HepG2 (cell line): ENCODE measurements at regions not wholly inside any gene's neighbourhood (a gene's known extent, or its start where the extent isn't known, plus 50 kb on each side); places are given as distances from the start of the nearest gene placed in this dataset.

Experiments used
- ATAC-seq: fragments of 200-7000 bp; cut with Tn5 transposase; 3 replicates; pipeline ENCODE4 v1.9.1; 2020; ENCODE audit warnings: mild to moderate bottlenecking, moderate library complexity
- BruUV-seq: library from RNA; stranded (reverse); fragments of 400-500 nt; replicated peaks from 2 replicates; lab custom pipeline; 2021; lab: Mats Ljungman, UMichigan
- CTCF ChIA-PET: fragments of 300-600 bp; formaldehyde crosslinking; extraction: SDS; loops from one replicate; lab custom pipeline; 2021; ENCODE audit warnings: low total read pairs, inconsistent platforms, low intra/inter-chr PET ratio; lab: Yijun Ruan, JAX
- POLR2A ChIA-PET: fragments of 350-600 bp; sonication (Branson Sonifier 250); formaldehyde crosslinking; loops from one replicate; lab custom pipeline; 2020; ENCODE audit warnings: antibody characterized with exemption, inconsistent platforms; lab: Yijun Ruan, JAX
- DNase-seq: peaks from one replicate; pipeline ENCODE4 v3.0.0-alpha.2; 2015; ENCODE audit warnings: low spot score
- FAIRE-seq: peaks from 3 replicates; lab custom pipeline; 2011; peaks lifted over from hg19 to GRCh38; lab: Jason Lieb, UNC
- H2AFZ ChIP-seq: one replicate; pipeline ENCODE4 v1.6.1; 2011; ENCODE audit warnings: low read length, inconsistent platforms
- H3K27ac ChIP-seq: fragments of 300-600 bp; 3 replicates; pipeline ENCODE4 v1.8.0; 2011; ENCODE audit warnings: mixed run types, mild to moderate bottlenecking, mixed read lengths, low read length, inconsistent platforms; ENCODE audit not compliant: insufficient read depth; ENCODE audit errors: extremely low read length
- H3K27me3 ChIP-seq, 2 experiments: fragments of 200-600 bp in 1 of 2; 2 replicates in 1 of 2; 3 replicates in 1 of 2; pipeline versions ENCODE4 v1.6.0 to v1.8.0; 2011; ENCODE audit warnings: low read length in 2 of 2, mild to moderate bottlenecking in 2 of 2, moderate library complexity in 2 of 2, inconsistent platforms in 1 of 2; ENCODE audit not compliant: insufficient read depth in 2 of 2, control insufficient read depth in 1 of 2
- H3K36me3 ChIP-seq, 2 experiments: fragments of 200-600 bp in 1 of 2; replicated peaks in 1 of 2; 2 replicates in 1 of 2; 3 replicates in 1 of 2; pipeline versions ENCODE4 v1.5.1 to v1.8.0; 2011; ENCODE audit warnings: low read length in 2 of 2, inconsistent platforms in 1 of 2; ENCODE audit not compliant: insufficient read depth in 2 of 2, control insufficient read depth in 1 of 2
- H3K4me1 ChIP-seq: 2 replicates; pipeline ENCODE4 v1.5.1; 2012; ENCODE audit warnings: low read length, inconsistent platforms; ENCODE audit not compliant: insufficient read depth
- H3K4me2 ChIP-seq: 2 replicates; pipeline ENCODE4 v1.6.0; 2011; ENCODE audit warnings: low read depth, low read length, inconsistent platforms
- H3K4me3 ChIP-seq, 3 experiments: fragments of 200-600 bp in 1 of 3; sonication (generic), shearing (Covaris generic) in 1 of 3; replicated peaks in 1 of 3; 2 replicates each; pipeline ENCODE4 v1.5.1; 2011 to 2016; ENCODE audit warnings: low read length in 3 of 3, inconsistent platforms in 2 of 3, low read depth in 2 of 3, mild to moderate bottlenecking in 2 of 3, control low read depth in 1 of 3, mixed read lengths in 1 of 3; ENCODE audit not compliant: insufficient read depth in 1 of 3
- H3K79me2 ChIP-seq: one replicate; pipeline ENCODE4 v1.6.1; 2011; ENCODE audit warnings: low read length, inconsistent platforms; ENCODE audit not compliant: insufficient read depth
- H3K9ac ChIP-seq: 2 replicates; pipeline ENCODE4 v1.6.0; 2011; ENCODE audit warnings: mild to moderate bottlenecking, low read depth, low read length, inconsistent platforms; ENCODE audit not compliant: insufficient read depth
- H3K9me3 ChIP-seq: 2 replicates; pipeline ENCODE4 v1.5.1; 2012; ENCODE audit warnings: mild to moderate bottlenecking, low read length
- H4K20me1 ChIP-seq: 2 replicates; pipeline ENCODE4 v1.6.0; 2011; ENCODE audit warnings: inconsistent platforms, mild to moderate bottlenecking, low read length, moderate library complexity; ENCODE audit not compliant: insufficient read depth
- HMG20A ChIP-seq: IDR thresholded peaks from 2 replicates; pipeline ENCODE4 v1.6.1; 2016; ENCODE audit warnings: borderline replicate concordance
- KDM5A ChIP-seq: fragments of 200-600 bp; sonication (generic); IDR thresholded peaks from 2 replicates; pipeline ENCODE4 v1.7.0; 2018; ENCODE audit warnings: antibody characterized with exemption, mild to moderate bottlenecking, low read length, borderline replicate concordance
- MAFF ChIP-seq: IDR thresholded peaks from 2 replicates; pipeline ENCODE4 v1.6.1; 2011; ENCODE audit warnings: low read depth, low read length, improper control_type of control experiment
- RBM39 ChIP-seq: fragments of 200-400 bp; formaldehyde crosslinking; IDR thresholded peaks from one replicate; pipeline ENCODE4 v1.6.1; 2018; ENCODE audit warnings: antibody characterized with exemption, mild to moderate bottlenecking, low read depth, low read length; ENCODE audit not compliant: poor library complexity, severe bottlenecking
- ZNF274 ChIP-seq: sonication (generic); formaldehyde crosslinking; IDR thresholded peaks from 2 replicates; pipeline ENCODE4 v1.5.1; 2020; ENCODE audit warnings: mild to moderate bottlenecking, missing genetic modification reagents
- ZNF569 ChIP-seq: sonication (generic); formaldehyde crosslinking; IDR thresholded peaks from 2 replicates; pipeline ENCODE4 v1.5.0; 2020; ENCODE audit warnings: mild to moderate bottlenecking, missing genetic modification reagents, moderate library complexity, borderline replicate concordance
- ZSCAN31 ChIP-seq: sonication (generic); formaldehyde crosslinking; IDR thresholded peaks from 2 replicates; pipeline ENCODE4 v1.5.0; 2020; ENCODE audit warnings: low read depth, mild to moderate bottlenecking, missing genetic modification reagents
- WGBS: methylation state at CpG from one replicate; pipeline ENCODE4 v1.1.6; 2017; ENCODE audit warnings: low lambda C conversion rate; 5-methylcytosine and 5-hydroxymethylcytosine counted together
- in situ Hi-C: cut with HindIII; loops from 2 replicates; pipeline ENCODE4 v1.10.0; 2017; ENCODE audit warnings: low pct_unique_long_range_greater_than_20kb; ENCODE audit not compliant: extremely low pct_ligation_motif_present
- intact Hi-C: fragments of 100-400 bp; cut with micrococcal nuclease; formaldehyde crosslinking; loops from one replicate; pipeline ENCODE4 v1.10.0; 2022; ENCODE audit not compliant: unreplicated experiment
- TF ChIP-seq, protein P1 (sequence below): IDR thresholded peaks from 2 replicates; pipeline ENCODE4 v1.6.1; 2012; ENCODE audit warnings: low read length, improper control_type of control experiment
- TF ChIP-seq, protein P2 (sequence below): sonication (generic); formaldehyde crosslinking; IDR thresholded peaks from 2 replicates; pipeline ENCODE4 v1.5.1; 2020; ENCODE audit warnings: mild to moderate bottlenecking, missing genetic modification reagents, borderline replicate concordance
- TF ChIP-seq, protein P3 (sequence below): sonication (generic); formaldehyde crosslinking; IDR thresholded peaks from 2 replicates; pipeline ENCODE4 v1.4.0; 2020; ENCODE audit warnings: missing genetic modification reagents, borderline replicate concordance

DNA sequence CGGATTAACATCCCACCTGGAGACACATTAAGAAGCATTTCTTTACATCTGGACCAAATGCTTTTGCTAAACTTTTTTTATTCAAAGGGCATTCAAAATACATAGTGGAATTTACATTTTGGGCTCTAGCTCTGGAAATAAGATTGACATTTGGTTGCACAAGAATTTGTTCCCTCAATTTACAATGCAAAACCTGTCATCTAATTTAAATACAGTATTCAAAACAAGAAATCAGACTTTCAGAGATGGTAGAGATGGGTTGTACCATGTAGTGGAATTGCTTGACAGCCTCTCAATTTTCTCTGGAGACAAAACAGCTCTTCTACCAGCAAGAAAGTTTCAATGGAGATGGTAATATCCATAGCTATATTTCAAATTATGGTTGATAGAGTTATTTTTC lies 275.8 kb downstream of the ATP23 start:
- H3K79me2 ChIP-seq = no peaks in the 10 kb centered on the region
- H3K9me3 ChIP-seq = no peaks in the 10 kb centered on the region
- DNase-seq (no peak), ATAC-seq (no peak), FAIRE-seq (no peak)
- intact Hi-C loops (no loop called here), in situ Hi-C loops (no loop called here)
- H2AFZ ChIP-seq = no peak overlapping the region
- CTCF ChIA-PET = no interaction called here
- no peaks in the 10 kb centered on the region for H3K4me1 ChIP-seq
- no peak overlapping the region for H3K27ac ChIP-seq
- H3K36me3 ChIP-seq = no peaks in the 10 kb centered on the region
- 0% methylated on average over 1 of the region's 1 CpG for WGBS
- H3K27me3 ChIP-seq = no peaks in the 10 kb centered on the region; a peak in 1 of 5 replicates
- no peaks in the 10 kb centered on the region for H4K20me1 ChIP-seq
- TF ChIP-seq KDM5A (no peak), MAFF (no peak), ZSCAN31 (CRISPR knock-in tag) (no peak), HMG20A (no peak), ZNF569 (CRISPR knock-in tag) (no peak), ZNF274 (CRISPR knock-in tag) (no peak), RBM39 (no peak)
- TF ChIP-seq, protein P1, sequence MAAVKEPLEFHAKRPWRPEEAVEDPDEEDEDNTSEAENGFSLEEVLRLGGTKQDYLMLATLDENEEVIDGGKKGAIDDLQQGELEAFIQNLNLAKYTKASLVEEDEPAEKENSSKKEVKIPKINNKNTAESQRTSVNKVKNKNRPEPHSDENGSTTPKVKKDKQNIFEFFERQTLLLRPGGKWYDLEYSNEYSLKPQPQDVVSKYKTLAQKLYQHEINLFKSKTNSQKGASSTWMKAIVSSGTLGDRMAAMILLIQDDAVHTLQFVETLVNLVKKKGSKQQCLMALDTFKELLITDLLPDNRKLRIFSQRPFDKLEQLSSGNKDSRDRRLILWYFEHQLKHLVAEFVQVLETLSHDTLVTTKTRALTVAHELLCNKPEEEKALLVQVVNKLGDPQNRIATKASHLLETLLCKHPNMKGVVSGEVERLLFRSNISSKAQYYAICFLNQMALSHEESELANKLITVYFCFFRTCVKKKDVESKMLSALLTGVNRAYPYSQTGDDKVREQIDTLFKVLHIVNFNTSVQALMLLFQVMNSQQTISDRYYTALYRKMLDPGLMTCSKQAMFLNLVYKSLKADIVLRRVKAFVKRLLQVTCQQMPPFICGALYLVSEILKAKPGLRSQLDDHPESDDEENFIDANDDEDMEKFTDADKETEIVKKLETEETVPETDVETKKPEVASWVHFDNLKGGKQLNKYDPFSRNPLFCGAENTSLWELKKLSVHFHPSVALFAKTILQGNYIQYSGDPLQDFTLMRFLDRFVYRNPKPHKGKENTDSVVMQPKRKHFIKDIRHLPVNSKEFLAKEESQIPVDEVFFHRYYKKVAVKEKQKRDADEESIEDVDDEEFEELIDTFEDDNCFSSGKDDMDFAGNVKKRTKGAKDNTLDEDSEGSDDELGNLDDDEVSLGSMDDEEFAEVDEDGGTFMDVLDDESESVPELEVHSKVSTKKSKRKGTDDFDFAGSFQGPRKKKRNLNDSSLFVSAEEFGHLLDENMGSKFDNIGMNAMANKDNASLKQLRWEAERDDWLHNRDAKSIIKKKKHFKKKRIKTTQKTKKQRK = no peak
- TF ChIP-seq, protein P2, sequence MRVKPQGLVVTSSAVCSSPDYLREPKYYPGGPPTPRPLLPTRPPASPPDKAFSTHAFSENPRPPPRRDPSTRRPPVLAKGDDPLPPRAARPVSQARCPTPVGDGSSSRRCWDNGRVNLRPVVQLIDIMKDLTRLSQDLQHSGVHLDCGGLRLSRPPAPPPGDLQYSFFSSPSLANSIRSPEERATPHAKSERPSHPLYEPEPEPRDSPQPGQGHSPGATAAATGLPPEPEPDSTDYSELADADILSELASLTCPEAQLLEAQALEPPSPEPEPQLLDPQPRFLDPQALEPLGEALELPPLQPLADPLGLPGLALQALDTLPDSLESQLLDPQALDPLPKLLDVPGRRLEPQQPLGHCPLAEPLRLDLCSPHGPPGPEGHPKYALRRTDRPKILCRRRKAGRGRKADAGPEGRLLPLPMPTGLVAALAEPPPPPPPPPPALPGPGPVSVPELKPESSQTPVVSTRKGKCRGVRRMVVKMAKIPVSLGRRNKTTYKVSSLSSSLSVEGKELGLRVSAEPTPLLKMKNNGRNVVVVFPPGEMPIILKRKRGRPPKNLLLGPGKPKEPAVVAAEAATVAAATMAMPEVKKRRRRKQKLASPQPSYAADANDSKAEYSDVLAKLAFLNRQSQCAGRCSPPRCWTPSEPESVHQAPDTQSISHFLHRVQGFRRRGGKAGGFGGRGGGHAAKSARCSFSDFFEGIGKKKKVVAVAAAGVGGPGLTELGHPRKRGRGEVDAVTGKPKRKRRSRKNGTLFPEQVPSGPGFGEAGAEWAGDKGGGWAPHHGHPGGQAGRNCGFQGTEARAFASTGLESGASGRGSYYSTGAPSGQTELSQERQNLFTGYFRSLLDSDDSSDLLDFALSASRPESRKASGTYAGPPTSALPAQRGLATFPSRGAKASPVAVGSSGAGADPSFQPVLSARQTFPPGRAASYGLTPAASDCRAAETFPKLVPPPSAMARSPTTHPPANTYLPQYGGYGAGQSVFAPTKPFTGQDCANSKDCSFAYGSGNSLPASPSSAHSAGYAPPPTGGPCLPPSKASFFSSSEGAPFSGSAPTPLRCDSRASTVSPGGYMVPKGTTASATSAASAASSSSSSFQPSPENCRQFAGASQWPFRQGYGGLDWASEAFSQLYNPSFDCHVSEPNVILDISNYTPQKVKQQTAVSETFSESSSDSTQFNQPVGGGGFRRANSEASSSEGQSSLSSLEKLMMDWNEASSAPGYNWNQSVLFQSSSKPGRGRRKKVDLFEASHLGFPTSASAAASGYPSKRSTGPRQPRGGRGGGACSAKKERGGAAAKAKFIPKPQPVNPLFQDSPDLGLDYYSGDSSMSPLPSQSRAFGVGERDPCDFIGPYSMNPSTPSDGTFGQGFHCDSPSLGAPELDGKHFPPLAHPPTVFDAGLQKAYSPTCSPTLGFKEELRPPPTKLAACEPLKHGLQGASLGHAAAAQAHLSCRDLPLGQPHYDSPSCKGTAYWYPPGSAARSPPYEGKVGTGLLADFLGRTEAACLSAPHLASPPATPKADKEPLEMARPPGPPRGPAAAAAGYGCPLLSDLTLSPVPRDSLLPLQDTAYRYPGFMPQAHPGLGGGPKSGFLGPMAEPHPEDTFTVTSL (CRISPR knock-in tag) = no peak
- TF ChIP-seq, protein P3, sequence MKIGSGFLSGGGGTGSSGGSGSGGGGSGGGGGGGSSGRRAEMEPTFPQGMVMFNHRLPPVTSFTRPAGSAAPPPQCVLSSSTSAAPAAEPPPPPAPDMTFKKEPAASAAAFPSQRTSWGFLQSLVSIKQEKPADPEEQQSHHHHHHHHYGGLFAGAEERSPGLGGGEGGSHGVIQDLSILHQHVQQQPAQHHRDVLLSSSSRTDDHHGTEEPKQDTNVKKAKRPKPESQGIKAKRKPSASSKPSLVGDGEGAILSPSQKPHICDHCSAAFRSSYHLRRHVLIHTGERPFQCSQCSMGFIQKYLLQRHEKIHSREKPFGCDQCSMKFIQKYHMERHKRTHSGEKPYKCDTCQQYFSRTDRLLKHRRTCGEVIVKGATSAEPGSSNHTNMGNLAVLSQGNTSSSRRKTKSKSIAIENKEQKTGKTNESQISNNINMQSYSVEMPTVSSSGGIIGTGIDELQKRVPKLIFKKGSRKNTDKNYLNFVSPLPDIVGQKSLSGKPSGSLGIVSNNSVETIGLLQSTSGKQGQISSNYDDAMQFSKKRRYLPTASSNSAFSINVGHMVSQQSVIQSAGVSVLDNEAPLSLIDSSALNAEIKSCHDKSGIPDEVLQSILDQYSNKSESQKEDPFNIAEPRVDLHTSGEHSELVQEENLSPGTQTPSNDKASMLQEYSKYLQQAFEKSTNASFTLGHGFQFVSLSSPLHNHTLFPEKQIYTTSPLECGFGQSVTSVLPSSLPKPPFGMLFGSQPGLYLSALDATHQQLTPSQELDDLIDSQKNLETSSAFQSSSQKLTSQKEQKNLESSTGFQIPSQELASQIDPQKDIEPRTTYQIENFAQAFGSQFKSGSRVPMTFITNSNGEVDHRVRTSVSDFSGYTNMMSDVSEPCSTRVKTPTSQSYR = no peak
- H3K9ac ChIP-seq = no peak overlapping the region
- H3K4me2 ChIP-seq = no peak overlapping the region
- POLR2A ChIA-PET = no interaction called here
- BruUV-seq = no TSS peak
- no peak overlapping the region for H3K4me3 ChIP-seq
